ENCODE measurements at regions not wholly inside any gene's neighbourhood (a gene's known extent, or its start where the extent isn't known, plus 50 kb on each side); places are given as distances from the start of the nearest gene placed in this dataset.

- no peak for TF ChIP-seq CTCF (IDR thresholded peaks at IDR 0.05; ENCODE audit: borderline replicate concordance, control extremely low read depth, extremely low read depth, insufficient read depth, missing control alignments)
- in situ Hi-C loops (cut with MboI; ENCODE audit: low sequenced_read_pairs, unreplicated experiment): no loop called here
- DNase-seq (ENCODE audit: low spot score): no peak
Observed at GRCh38 chr4:75154994-75155393, 222.1 kb downstream of the PARM1 start.

GRCh38 chr4:75146223-75146622, 213.3 kb downstream of the PARM1 start:
- in situ Hi-C loops (cut with MboI; ENCODE audit: low sequenced_read_pairs, unreplicated experiment): no loop called here
- DNase-seq (ENCODE audit: low spot score): no peak
- TF ChIP-seq CTCF (IDR thresholded peaks at IDR 0.05; ENCODE audit: borderline replicate concordance, control extremely low read depth, extremely low read depth, insufficient read depth, missing control alignments): no peak

DNA sequence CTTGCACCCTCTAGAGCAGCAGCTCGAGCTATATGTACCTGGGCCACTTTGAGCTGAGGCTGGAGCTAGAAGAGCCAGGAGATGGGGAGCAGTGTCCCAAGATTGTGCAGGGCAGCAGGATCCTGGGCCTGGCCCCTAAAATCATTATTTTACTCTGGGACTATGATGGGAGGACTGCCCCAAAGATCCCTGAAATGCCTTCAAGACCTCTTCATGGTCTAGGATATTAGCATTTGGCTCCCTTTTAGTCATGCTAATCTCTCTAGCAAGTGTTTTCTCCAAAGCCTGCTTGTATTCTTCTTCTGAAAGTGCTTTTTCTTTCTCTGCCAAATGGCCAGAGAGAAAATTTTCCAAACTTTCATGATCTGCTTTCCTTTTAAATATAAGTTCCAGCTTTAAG, 211.6 kb downstream of the PARM1 start:
- in situ Hi-C loops (cut with MboI; ENCODE audit: low sequenced_read_pairs, unreplicated experiment): no loop called here
- TF ChIP-seq CTCF (IDR thresholded peaks at IDR 0.05; ENCODE audit: borderline replicate concordance, control extremely low read depth, extremely low read depth, insufficient read depth, missing control alignments): no peak
- DNase-seq (ENCODE audit: low spot score): no peak

DNA sequence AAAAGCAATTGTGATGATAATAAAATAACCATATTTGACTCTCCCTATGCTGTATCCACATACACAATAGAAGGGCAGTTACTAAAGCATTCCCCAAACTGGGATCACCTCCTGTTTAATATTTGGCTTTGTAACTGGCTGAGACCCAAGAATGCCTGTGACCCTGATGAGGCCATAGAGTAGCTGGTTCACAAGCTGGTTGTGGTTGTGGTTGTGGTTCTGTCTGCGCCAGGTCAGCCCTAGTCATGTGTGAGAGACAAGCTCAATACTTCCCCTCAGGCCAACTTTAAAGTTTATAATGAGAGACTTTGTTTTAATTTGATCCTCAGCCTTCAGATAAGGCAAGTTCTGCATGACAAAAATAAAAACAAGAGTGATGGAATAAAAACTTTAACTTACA, 209.9 kb downstream of the PARM1 start:
- no peak for TF ChIP-seq CTCF (IDR thresholded peaks at IDR 0.05; ENCODE audit: borderline replicate concordance, control extremely low read depth, extremely low read depth, insufficient read depth, missing control alignments)
- in situ Hi-C loops (cut with MboI; ENCODE audit: low sequenced_read_pairs, unreplicated experiment): no loop called here
- DNase-seq (ENCODE audit: low spot score): no peak

- in situ Hi-C loops (cut with MboI; ENCODE audit: low sequenced_read_pairs, unreplicated experiment): no loop called here
- no peak for TF ChIP-seq CTCF (IDR thresholded peaks at IDR 0.05; ENCODE audit: borderline replicate concordance, control extremely low read depth, extremely low read depth, insufficient read depth, missing control alignments)
- no peak for DNase-seq (ENCODE audit: low spot score)
Observed at GRCh38 chr4:75142382-75142781, 209.5 kb downstream of the PARM1 start.

- no peak for TF ChIP-seq CTCF (IDR thresholded peaks at IDR 0.05; ENCODE audit: borderline replicate concordance, control extremely low read depth, extremely low read depth, insufficient read depth, missing control alignments)
- in situ Hi-C loops (cut with MboI; ENCODE audit: low sequenced_read_pairs, unreplicated experiment): no loop called here
- no peak for DNase-seq (ENCODE audit: low spot score)
Observed at GRCh38 chr4:75141162-75141561, 208.2 kb downstream of the PARM1 start.

DNA sequence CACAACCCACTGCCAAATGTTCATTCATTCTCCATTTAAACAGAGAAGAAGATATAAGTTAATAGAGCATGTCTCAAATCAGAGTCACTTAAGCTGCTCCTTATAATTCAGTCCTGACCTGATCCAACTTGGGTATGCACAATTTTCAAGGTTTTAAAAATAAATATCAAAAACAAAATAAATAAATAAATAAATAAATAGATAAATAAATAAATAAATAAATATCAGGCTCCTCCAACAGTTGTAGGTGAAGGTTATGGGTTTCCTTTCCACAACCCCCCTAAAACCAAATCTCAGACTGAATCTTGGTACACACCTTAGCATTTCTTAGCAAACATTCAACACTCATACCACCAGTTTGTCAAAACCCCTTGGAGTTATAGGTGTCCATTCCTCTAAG, 204.4 kb downstream of the PARM1 start:
- in situ Hi-C loops (cut with MboI; ENCODE audit: low sequenced_read_pairs, unreplicated experiment): no loop called here
- no peak for DNase-seq (ENCODE audit: low spot score)
- no peak for TF ChIP-seq CTCF (IDR thresholded peaks at IDR 0.05; ENCODE audit: borderline replicate concordance, control extremely low read depth, extremely low read depth, insufficient read depth, missing control alignments)
